OCI-LY3 (cell line): ENCODE measurements at regions not wholly inside any gene's neighbourhood (a gene's known extent, or its start where the extent isn't known, plus 50 kb on each side); places are given as distances from the start of the nearest gene placed in this dataset.

Experiments used
- EZH2phosphoT487 ChIP-seq: fragments of 200-600 bp; shearing (Covaris generic); IDR thresholded peaks from 2 replicates; pipeline ENCODE4 v1.6.1; 2018; ENCODE audit warnings: antibody characterized with exemption, mixed run types, low read depth
- TF ChIP-seq, protein P1 (sequence below): fragments of 200-600, 300-600 bp; sonication (generic); IDR thresholded peaks from 2 replicates; pipeline ENCODE4 v1.5.1; 2014; ENCODE audit warnings: antibody characterized with exemption, low read length, low read depth

DNA sequence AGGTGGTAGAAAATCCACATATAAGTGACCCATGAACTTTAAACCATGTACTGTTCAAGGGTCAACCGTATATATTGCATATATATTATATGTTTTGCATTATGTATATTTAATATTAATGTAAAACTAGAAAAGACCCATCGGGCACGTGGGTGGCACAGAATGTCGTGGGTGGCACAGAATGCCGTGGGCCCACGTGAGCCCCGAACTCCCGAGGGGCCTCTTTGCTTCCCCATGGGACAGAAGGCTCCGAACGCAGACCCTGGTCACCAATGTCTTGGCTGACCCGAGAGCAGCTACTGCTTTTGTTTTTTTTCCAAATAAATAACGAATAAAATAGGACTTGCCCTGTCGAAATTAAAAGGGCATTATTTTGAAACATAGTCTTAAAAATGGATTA lies 415.4 kb downstream of the BRD1 start:
- TF ChIP-seq, protein P1, sequence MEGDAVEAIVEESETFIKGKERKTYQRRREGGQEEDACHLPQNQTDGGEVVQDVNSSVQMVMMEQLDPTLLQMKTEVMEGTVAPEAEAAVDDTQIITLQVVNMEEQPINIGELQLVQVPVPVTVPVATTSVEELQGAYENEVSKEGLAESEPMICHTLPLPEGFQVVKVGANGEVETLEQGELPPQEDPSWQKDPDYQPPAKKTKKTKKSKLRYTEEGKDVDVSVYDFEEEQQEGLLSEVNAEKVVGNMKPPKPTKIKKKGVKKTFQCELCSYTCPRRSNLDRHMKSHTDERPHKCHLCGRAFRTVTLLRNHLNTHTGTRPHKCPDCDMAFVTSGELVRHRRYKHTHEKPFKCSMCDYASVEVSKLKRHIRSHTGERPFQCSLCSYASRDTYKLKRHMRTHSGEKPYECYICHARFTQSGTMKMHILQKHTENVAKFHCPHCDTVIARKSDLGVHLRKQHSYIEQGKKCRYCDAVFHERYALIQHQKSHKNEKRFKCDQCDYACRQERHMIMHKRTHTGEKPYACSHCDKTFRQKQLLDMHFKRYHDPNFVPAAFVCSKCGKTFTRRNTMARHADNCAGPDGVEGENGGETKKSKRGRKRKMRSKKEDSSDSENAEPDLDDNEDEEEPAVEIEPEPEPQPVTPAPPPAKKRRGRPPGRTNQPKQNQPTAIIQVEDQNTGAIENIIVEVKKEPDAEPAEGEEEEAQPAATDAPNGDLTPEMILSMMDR, result no peak
- no peak for TF ChIP-seq EZH2phosphoT487
